ENCODE measurements at regions not wholly inside any gene's neighbourhood (a gene's known extent, or its start where the extent isn't known, plus 50 kb on each side); places are given as distances from the start of the nearest gene placed in this dataset.

- Mint-ChIP-seq H3K36me3 (peaks cover 4% of the 10 kb centered on the region), H3K4me3 (no peak overlapping the region), H3K4me1 (ENCODE audit: unreplicated experiment) (peaks cover 5% of the 10 kb centered on the region), H3K9me3 (no peaks in the 10 kb centered on the region), H3K27me3 (no peaks in the 10 kb centered on the region), H3K27ac (no peak overlapping the region)
- no peak for DNase-seq (ENCODE audit: extremely low spot score, unreplicated experiment)
- TF ChIP-seq, protein P1, sequence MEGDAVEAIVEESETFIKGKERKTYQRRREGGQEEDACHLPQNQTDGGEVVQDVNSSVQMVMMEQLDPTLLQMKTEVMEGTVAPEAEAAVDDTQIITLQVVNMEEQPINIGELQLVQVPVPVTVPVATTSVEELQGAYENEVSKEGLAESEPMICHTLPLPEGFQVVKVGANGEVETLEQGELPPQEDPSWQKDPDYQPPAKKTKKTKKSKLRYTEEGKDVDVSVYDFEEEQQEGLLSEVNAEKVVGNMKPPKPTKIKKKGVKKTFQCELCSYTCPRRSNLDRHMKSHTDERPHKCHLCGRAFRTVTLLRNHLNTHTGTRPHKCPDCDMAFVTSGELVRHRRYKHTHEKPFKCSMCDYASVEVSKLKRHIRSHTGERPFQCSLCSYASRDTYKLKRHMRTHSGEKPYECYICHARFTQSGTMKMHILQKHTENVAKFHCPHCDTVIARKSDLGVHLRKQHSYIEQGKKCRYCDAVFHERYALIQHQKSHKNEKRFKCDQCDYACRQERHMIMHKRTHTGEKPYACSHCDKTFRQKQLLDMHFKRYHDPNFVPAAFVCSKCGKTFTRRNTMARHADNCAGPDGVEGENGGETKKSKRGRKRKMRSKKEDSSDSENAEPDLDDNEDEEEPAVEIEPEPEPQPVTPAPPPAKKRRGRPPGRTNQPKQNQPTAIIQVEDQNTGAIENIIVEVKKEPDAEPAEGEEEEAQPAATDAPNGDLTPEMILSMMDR (conservative IDR thresholded peaks at IDR 0.05): no peak
Measured at GRCh38 chr2:16362611-16363010, 303.0 kb downstream of the CYRIA start.

DNA sequence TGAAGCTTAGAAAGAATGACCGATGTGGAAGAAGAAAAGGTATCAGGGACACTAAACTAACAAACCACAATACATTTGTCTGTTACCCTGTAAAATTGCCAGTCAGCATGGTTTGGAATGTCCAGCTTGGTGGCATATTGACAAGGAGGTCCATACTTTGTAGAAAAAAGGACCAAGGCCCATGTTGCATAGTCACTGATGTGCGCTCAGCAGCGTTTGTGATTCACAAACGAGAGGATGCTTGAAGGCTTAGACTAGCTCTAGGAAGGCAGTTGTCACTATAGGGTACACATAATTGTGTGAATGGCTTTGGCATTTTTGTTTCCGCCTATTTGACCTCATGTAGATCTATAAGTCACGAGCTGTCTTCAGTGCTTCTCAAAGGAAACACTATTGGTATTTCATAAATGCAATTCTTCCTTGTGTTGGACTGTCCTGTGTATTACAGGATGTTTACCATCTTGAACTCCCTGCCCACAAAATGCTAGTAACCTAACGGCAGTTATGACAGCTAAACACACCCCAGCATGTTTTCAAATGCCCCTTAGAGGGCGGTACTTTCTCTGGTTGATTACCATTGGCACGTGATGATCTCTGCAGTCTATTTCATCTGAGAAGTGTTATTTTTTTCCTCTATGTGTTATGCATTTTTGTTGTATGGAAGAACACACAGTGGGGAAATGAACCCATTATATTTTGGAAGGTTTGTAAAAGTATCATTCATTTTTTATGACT, 304.2 kb downstream of the CYRIA start:
- no peak for DNase-seq (ENCODE audit: extremely low spot score, unreplicated experiment)
- no peak overlapping the region for H3K4me3 Mint-ChIP-seq
- no peaks in the 10 kb centered on the region for H3K27me3 Mint-ChIP-seq
- H3K4me1 Mint-ChIP-seq (ENCODE audit: unreplicated experiment): peaks cover 5% of the 10 kb centered on the region
- no peaks in the 10 kb centered on the region for H3K9me3 Mint-ChIP-seq
- H3K36me3 Mint-ChIP-seq: peaks cover 4% of the 10 kb centered on the region
- TF ChIP-seq, protein P1 (conservative IDR thresholded peaks at IDR 0.05): no peak
- no peak overlapping the region for H3K27ac Mint-ChIP-seq

DNA sequence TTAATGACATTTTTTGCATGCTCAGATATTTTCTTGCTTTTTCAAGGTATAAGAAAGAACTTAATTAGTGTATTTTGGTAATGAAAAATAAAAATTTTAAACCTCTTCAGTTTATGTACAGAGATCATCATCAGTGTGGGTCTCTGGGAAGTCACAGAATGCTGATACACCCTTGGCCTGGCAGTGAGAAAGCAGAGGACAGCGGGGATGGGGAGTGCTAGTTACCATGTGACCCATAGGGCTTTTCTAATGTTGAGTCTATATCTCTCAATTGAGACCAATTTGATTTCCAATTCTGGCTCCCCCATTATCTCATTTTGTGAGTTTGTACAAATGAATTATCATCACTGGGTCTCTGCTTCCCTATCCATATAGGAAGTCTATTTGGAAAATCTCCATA, 305.7 kb downstream of the CYRIA start:
- TF ChIP-seq, protein P1 (conservative IDR thresholded peaks at IDR 0.05): no peak
- DNase-seq (ENCODE audit: extremely low spot score, unreplicated experiment): no peak
- no peaks in the 10 kb centered on the region for H3K4me1 Mint-ChIP-seq (ENCODE audit: unreplicated experiment)
- peaks cover 4% of the 10 kb centered on the region for H3K36me3 Mint-ChIP-seq
- no peak overlapping the region for H3K27ac Mint-ChIP-seq
- H3K4me3 Mint-ChIP-seq: no peak overlapping the region
- H3K27me3 Mint-ChIP-seq: no peaks in the 10 kb centered on the region
- no peaks in the 10 kb centered on the region for H3K9me3 Mint-ChIP-seq

- Mint-ChIP-seq H3K36me3 (peaks cover 4% of the 10 kb centered on the region), H3K9me3 (no peaks in the 10 kb centered on the region), H3K27me3 (no peaks in the 10 kb centered on the region), H3K27ac (no peak overlapping the region), H3K4me3 (no peak overlapping the region), H3K4me1 (ENCODE audit: unreplicated experiment) (no peaks in the 10 kb centered on the region)
- DNase-seq (ENCODE audit: extremely low spot score, unreplicated experiment): no peak
- TF ChIP-seq, protein P1 (conservative IDR thresholded peaks at IDR 0.05): no peak
Measured at GRCh38 chr2:16357188-16357587, 308.4 kb downstream of the CYRIA start.

DNA sequence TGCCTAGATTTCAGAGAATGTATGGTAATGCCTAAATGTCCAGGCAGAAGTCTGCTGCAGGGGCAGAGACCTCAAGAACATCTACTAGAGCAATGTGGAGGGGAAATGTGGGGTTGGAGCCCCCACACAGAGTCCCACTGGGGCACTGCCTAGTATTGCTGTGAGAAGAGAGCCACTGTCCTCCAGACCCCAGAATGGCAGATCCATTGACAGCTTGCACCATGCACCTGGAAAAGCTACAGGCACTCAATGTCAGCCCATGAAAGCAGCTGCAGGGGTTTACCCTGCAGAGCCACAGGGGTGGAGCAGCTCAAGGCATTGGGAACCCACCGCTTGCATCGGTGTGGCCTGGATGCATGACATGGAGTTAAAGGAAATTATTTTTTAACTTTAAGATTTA, 314.1 kb downstream of the CYRIA start:
- H3K36me3 Mint-ChIP-seq: peaks cover 6% of the 10 kb centered on the region
- TF ChIP-seq, protein P1 (conservative IDR thresholded peaks at IDR 0.05): no peak

More for the DNA sequence above, 314.1 kb downstream of the CYRIA start:
- H3K4me1 Mint-ChIP-seq (ENCODE audit: unreplicated experiment): peaks cover 3% of the 10 kb centered on the region
- DNase-seq (ENCODE audit: extremely low spot score, unreplicated experiment): no peak
- no peak overlapping the region for H3K27ac Mint-ChIP-seq
- peaks cover 8% of the 10 kb centered on the region for H3K9me3 Mint-ChIP-seq
- H3K27me3 Mint-ChIP-seq: no peaks in the 10 kb centered on the region
- no peak overlapping the region for H3K4me3 Mint-ChIP-seq

Data from type B pancreatic cell (in vitro differentiated cells).